A549 (cell line): ENCODE measurements at regions not wholly inside any gene's neighbourhood (a gene's known extent, or its start where the extent isn't known, plus 50 kb on each side); places are given as distances from the start of the nearest gene placed in this dataset.
"Not testable (repeated sequence)": the region's sequence is repeated elsewhere in the genome, so short reads cannot be mapped to it uniquely, and the experiment has no call there.

Experiments
- ATAC-seq, 2 experiments: fragments of 200-7000 bp in 1 of 2; fragments of >200 bp in 1 of 2; cut with Nextera tagmentation in 1 of 2; cut with Tn5 transposase in 1 of 2; 3 replicates each; pipeline versions ENCODE4 v1.8.0 to v1.9.1; 2018 to 2020; ENCODE audit warnings: mild to moderate bottlenecking in 1 of 2, moderate library complexity in 1 of 2
- CTCF ChIA-PET: fragments of 300-600 bp; sonication (Branson Sonifier 250); formaldehyde crosslinking; extraction: SDS; loops from one replicate; lab custom pipeline; 2021; ENCODE audit warnings: antibody characterized with exemption, inconsistent platforms; lab: Yijun Ruan, JAX
- POLR2A ChIA-PET: fragments of 350-600 bp; formaldehyde crosslinking; extraction: SDS; loops from one replicate; lab custom pipeline; 2021; ENCODE audit warnings: antibody characterized with exemption, inconsistent platforms; lab: Yijun Ruan, JAX
- DNase-seq, 2 experiments: peaks; one replicate each; pipeline versions ENCODE4 v3.0.0 to v3.0.0-alpha.2; 2011 to 2016; ENCODE audit warnings: low read depth in 1 of 2, low spot score in 1 of 2
- FAIRE-seq: peaks from 2 replicates; lab custom pipeline; 2011; peaks lifted over from hg19 to GRCh38; lab: Jason Lieb, UNC
- H3K27ac ChIP-seq, 2 experiments: fragments of >200 bp; sonication (Bioruptor Twin); formaldehyde crosslinking; 3 replicates each; pipeline ENCODE4 v1.5.1; 2016 to 2017
- H3K4me1 ChIP-seq: fragments of >200 bp; sonication (Bioruptor Twin); formaldehyde crosslinking; 3 replicates; pipeline ENCODE4 v1.6.1; 2016
- H3K4me2 ChIP-seq: fragments of >200 bp; sonication (Bioruptor Twin); formaldehyde crosslinking; 3 replicates; pipeline ENCODE4 v1.6.1; 2016
- H3K4me3 ChIP-seq: fragments of >200 bp; sonication (Bioruptor Twin); formaldehyde crosslinking; 3 replicates; pipeline ENCODE4 v1.5.1; 2016
- H3K9me3 ChIP-seq: fragments of >200 bp; sonication (Bioruptor Twin); formaldehyde crosslinking; 3 replicates; pipeline ENCODE4 v1.6.1; 2016
- CBX2 ChIP-seq: fragments of 200-600 bp; sonication (generic); IDR thresholded peaks from 2 replicates; pipeline ENCODE4 v1.6.1; 2016; ENCODE audit warnings: low read depth, mild to moderate bottlenecking, borderline replicate concordance
- CBX8 ChIP-seq: fragments of 200-600 bp; sonication (generic); IDR thresholded peaks from 2 replicates; pipeline ENCODE4 v1.6.1; 2016
- CEBPB ChIP-seq, 2 experiments: fragments of >200 bp in 1 of 2; sonication (Bioruptor Twin) in 1 of 2; formaldehyde crosslinking in 1 of 2; IDR thresholded peaks; 2 replicates each; pipeline ENCODE4 v1.6.1; 2012 to 2016
- CHD4 ChIP-seq: fragments of 200-600 bp; sonication (generic); IDR thresholded peaks from 2 replicates; pipeline ENCODE4 v1.6.1; 2016; ENCODE audit warnings: antibody characterized with exemption, mild to moderate bottlenecking, borderline replicate concordance
- EHF ChIP-seq: fragments of 250-450 bp; sonication (Bioruptor Pico); IDR thresholded peaks from 2 replicates; pipeline ENCODE4 v1.5.0; 2020; ENCODE audit warnings: mild to moderate bottlenecking
- EP300 ChIP-seq, 2 experiments: fragments of >200 bp; sonication (Bioruptor Twin); formaldehyde crosslinking; IDR thresholded peaks; 2 replicates in 1 of 2; 3 replicates in 1 of 2; pipeline ENCODE4 v1.6.1; 2016 to 2017
- FOSL2 ChIP-seq, 2 experiments: fragments of 450-650 bp in 1 of 2; fragments of >200 bp in 1 of 2; sonication (Bioruptor Twin) in 1 of 2; formaldehyde crosslinking; IDR thresholded peaks; 2 replicates each; pipeline versions ENCODE4 v1.5.0 to v1.6.1; 2016 to 2020; ENCODE audit warnings: mild to moderate bottlenecking in 1 of 2, moderate library complexity in 1 of 2
- HEYL ChIP-seq: fragments of 250-450 bp; sonication (Bioruptor Pico); IDR thresholded peaks from 2 replicates; pipeline ENCODE4 v1.8.0; 2021; ENCODE audit warnings: mild to moderate bottlenecking, moderate library complexity
- JUN ChIP-seq, 2 experiments: fragments of >200 bp; sonication (Bioruptor Twin); formaldehyde crosslinking; IDR thresholded peaks; 2 replicates in 1 of 2; 3 replicates in 1 of 2; pipeline ENCODE4 v1.6.1; 2016 to 2017
- MAZ ChIP-seq: fragments of 150-350 bp; IDR thresholded peaks from 2 replicates; pipeline ENCODE4 v1.6.1; 2014; ENCODE audit warnings: antibody characterized with exemption, low read depth, low read length, borderline replicate concordance
- MYC ChIP-seq: IDR thresholded peaks from 2 replicates; pipeline ENCODE4 v1.6.1; 2012; ENCODE audit warnings: mild to moderate bottlenecking, inconsistent platforms, low read length, improper control_type of control experiment, borderline replicate concordance
- NFE2L2 ChIP-seq: fragments of 150-350 bp; conservative IDR thresholded peaks from 2 replicates; pipeline ENCODE4 v1.6.1; 2014; ENCODE audit warnings: low read length
- NPAS2 ChIP-seq: fragments of 250-450 bp; sonication (Bioruptor Pico); IDR thresholded peaks from 2 replicates; pipeline ENCODE4 v1.8.0; 2022; ENCODE audit warnings: mild to moderate bottlenecking, moderate library complexity, borderline replicate concordance
- PHF8 ChIP-seq: fragments of 200-600 bp; sonication (generic); IDR thresholded peaks from 2 replicates; pipeline ENCODE4 v1.6.1; 2016; ENCODE audit warnings: low read depth, mild to moderate bottlenecking, antibody characterized with exemption, moderate library complexity, borderline replicate concordance
- RARB ChIP-seq: fragments of 250-450 bp; sonication (Bioruptor Pico); IDR thresholded peaks from 2 replicates; pipeline ENCODE4 v1.8.0; 2021; ENCODE audit warnings: mild to moderate bottlenecking, moderate library complexity
- USF2 ChIP-seq: fragments of 450-650 bp; IDR thresholded peaks from 2 replicates; pipeline ENCODE4 v1.6.1; 2014; ENCODE audit warnings: antibody characterized with exemption
- ZC3H11A ChIP-seq: fragments of 450-650 bp; IDR thresholded peaks from 2 replicates; pipeline ENCODE4 v1.6.1; 2014; ENCODE audit warnings: antibody characterized with exemption, mild to moderate bottlenecking
- WGBS: methylation state at CpG from one replicate; pipeline ENCODE4 v1.1.6; 2017; ENCODE audit errors: missing lambda C conversion rate; 5-methylcytosine and 5-hydroxymethylcytosine counted together
- TF ChIP-seq, protein P1 (sequence below): fragments of 250-450 bp; sonication (Bioruptor Pico); IDR thresholded peaks from 2 replicates; pipeline ENCODE4 v1.5.0; 2020; ENCODE audit warnings: low read depth, mild to moderate bottlenecking, moderate library complexity
- TF ChIP-seq, protein P2 (sequence below): fragments of 250-450 bp; sonication (Bioruptor Pico); IDR thresholded peaks from 2 replicates; pipeline ENCODE4 v1.5.0; 2021; ENCODE audit warnings: mild to moderate bottlenecking, moderate library complexity, borderline replicate concordance
- TF ChIP-seq, protein P3 (sequence below): IDR thresholded peaks from 2 replicates; pipeline ENCODE4 v1.6.1; 2012; ENCODE audit warnings: low read depth, borderline replicate concordance

GRCh38 chr2:189350540-189351209, 90.6 kb upstream of the WDR75 start (continued):
- TF ChIP-seq JUN (IDR thresholded peaks at IDR 0.05) (no peak), RARB (CRISPR knock-in tag) (no peak)
- TF ChIP-seq, protein P1, sequence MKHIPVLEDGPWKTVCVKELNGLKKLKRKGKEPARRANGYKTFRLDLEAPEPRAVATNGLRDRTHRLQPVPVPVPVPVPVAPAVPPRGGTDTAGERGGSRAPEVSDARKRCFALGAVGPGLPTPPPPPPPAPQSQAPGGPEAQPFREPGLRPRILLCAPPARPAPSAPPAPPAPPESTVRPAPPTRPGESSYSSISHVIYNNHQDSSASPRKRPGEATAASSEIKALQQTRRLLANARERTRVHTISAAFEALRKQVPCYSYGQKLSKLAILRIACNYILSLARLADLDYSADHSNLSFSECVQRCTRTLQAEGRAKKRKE (CRISPR knock-in tag): no peak

DNA sequence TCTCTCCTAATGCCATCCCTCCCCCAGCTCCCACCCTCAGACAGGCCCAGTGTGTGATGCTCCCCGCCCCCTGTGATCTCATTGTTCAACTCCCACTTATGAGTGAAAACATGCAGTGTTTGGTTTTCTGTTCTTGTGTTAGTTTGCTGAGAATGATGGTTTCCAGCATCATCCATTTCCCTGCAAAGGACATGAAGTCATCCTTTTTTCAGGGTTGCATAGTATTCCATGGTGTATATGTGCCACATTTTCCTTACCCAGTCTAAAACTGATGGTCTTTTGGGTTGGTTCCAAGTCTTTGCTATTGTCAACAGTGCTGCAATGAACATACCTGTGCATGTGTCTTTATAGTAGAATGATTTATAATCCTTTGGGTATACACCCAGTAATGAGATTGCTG, 89.3 kb upstream of the WDR75 start:
- POLR2A ChIA-PET, CTCF ChIA-PET, FAIRE-seq, H3K4me3 ChIP-seq, DNase-seq, H3K27ac ChIP-seq, H3K9me3 ChIP-seq, ATAC-seq, H3K4me2 ChIP-seq: not testable (repeated sequence)
- WGBS: 100% methylated on average over 1 of the region's 1 CpG
- peaks cover 12% of the 10 kb centered on the region for H3K4me1 ChIP-seq

GRCh38 chr2:189357375-189357774, 83.9 kb upstream of the WDR75 start:
- H3K4me1 ChIP-seq, H3K4me3 ChIP-seq, POLR2A ChIA-PET, FAIRE-seq, H3K9me3 ChIP-seq, H3K4me2 ChIP-seq, H3K27ac ChIP-seq, DNase-seq, CTCF ChIA-PET, ATAC-seq: not testable (repeated sequence)
- WGBS: 95% methylated on average over 4 of the region's 4 CpGs

DNA sequence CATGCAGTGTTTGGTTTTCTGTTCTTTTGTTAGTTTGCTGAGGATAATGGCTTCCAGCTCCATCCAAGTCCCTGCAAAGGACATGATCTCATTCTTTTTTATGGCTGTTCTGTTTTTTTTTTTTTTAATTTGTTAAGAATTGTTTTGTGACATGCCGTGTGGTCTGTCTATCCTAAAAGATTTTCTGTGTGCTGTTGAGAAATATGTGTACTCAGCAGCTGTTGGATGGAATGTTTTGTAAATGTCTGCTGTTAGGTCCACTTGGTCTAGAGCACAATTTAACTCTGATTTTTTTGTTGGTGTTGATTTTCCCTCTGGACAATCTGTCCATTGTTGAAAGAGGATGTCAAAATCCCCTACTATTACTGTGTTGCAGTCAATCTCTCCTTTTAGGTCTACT, 80.4 kb upstream of the WDR75 start:
- FAIRE-seq (no peak), DNase-seq (no peak), ATAC-seq (no peak)
- Histone ChIP-seq H3K4me3 (no peak overlapping the region), H3K4me2 (no peak overlapping the region), H3K27ac (no peak overlapping the region), H3K9me3 (peaks cover 4% of the 10 kb centered on the region; the same call in 1 of the 3 replicates), H3K4me1 (peaks cover 13% of the 10 kb centered on the region)
- ChIA-PET POLR2A (no interaction called here), CTCF (no interaction called here)
- TF ChIP-seq MYC (no peak), USF2 (no peak)
- WGBS: 95% methylated on average over 1 of the region's 1 CpG

DNA sequence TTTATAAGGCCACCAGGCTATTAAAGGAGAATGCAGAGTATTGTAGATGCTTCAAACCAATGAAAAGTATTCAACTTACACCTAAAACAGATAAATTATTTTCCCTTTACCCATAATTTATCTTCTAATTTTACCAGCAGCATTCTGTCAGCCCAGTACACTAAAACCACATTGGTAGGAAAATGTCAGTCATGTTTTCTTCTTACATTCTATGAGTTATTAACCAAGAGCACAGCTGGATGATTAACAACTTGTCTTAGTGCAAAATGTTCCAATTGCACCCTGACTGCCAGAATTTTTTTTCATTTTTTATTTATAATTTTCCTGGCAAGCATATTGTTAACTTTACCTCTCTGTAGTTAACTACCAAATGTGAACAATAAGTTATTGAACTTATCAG, 79.0 kb upstream of the WDR75 start:
- no peak overlapping the region for H3K4me2 ChIP-seq
- DNase-seq: no peak
- ChIA-PET CTCF (interaction anchor here (0.8 kb wide), 1 partner anchor 14 kb away, joined by 4 read pairs; no protein-coding TSS in a partner anchor), POLR2A (no interaction called here)
- TF ChIP-seq EP300 (IDR thresholded peaks at IDR 0.05): no peak
- no peak for TF ChIP-seq PHF8
- TF ChIP-seq NPAS2 (CRISPR knock-in tag): no peak
- no peak for TF ChIP-seq JUN (IDR thresholded peaks at IDR 0.05)
- no peak for TF ChIP-seq EHF (CRISPR knock-in tag)
- no peak for TF ChIP-seq MAZ
- no peak for TF ChIP-seq CBX2
- TF ChIP-seq FOSL2 (IDR thresholded peaks at IDR 0.05): no peak
- no peak for TF ChIP-seq FOSL2 (CRISPR knock-in tag; IDR thresholded peaks at IDR 0.05)
- TF ChIP-seq, protein P2, sequence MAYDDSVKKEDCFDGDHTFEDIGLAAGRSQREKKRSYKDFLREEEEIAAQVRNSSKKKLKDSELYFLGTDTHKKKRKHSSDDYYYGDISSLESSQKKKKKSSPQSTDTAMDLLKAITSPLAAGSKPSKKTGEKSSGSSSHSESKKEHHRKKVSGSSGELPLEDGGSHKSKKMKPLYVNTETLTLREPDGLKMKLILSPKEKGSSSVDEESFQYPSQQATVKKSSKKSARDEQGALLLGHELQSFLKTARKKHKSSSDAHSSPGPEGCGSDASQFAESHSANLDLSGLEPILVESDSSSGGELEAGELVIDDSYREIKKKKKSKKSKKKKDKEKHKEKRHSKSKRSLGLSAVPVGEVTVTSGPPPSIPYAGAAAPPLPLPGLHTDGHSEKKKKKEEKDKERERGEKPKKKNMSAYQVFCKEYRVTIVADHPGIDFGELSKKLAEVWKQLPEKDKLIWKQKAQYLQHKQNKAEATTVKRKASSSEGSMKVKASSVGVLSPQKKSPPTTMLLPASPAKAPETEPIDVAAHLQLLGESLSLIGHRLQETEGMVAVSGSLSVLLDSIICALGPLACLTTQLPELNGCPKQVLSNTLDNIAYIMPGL (CRISPR knock-in tag): no peak
- no peak for TF ChIP-seq CBX8
- TF ChIP-seq ZC3H11A: no peak
- TF ChIP-seq HEYL (CRISPR knock-in tag): no peak
- TF ChIP-seq, protein P3, sequence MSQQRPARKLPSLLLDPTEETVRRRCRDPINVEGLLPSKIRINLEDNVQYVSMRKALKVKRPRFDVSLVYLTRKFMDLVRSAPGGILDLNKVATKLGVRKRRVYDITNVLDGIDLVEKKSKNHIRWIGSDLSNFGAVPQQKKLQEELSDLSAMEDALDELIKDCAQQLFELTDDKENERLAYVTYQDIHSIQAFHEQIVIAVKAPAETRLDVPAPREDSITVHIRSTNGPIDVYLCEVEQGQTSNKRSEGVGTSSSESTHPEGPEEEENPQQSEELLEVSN: no peak
- TF ChIP-seq CHD4: no peak
- TF ChIP-seq NFE2L2: no peak
- no peak for TF ChIP-seq CEBPB (IDR thresholded peaks at IDR 0.05)
- H3K4me3 ChIP-seq: no peak overlapping the region
- FAIRE-seq: no peak
- H3K27ac ChIP-seq: no peak overlapping the region
- H3K4me1 ChIP-seq: peaks cover 13% of the 10 kb centered on the region
- ATAC-seq: no peak
- peaks cover 4% of the 10 kb centered on the region; the same call in 1 of the 3 replicates for H3K9me3 ChIP-seq
